Fibroblast of the aortic adventitia (primary cell): ENCODE measurements at regions not wholly inside any gene's neighbourhood (a gene's known extent, or its start where the extent isn't known, plus 50 kb on each side); places are given as distances from the start of the nearest gene placed in this dataset.

Source experiments
- DNase-seq: peaks from one replicate; pipeline ENCODE4 v3.0.0-alpha.2; 2010; ENCODE audit warnings: low read depth
- H3K4me3 ChIP-seq: 2 replicates; pipeline ENCODE4 v1.5.1; 2011; ENCODE audit warnings: low read depth, mild to moderate bottlenecking, control low read depth, low read length, moderate library complexity
- CTCF ChIP-seq: IDR thresholded peaks from 2 replicates; pipeline ENCODE4 v1.5.1; 2011; ENCODE audit warnings: mild to moderate bottlenecking, low read length, control low read depth, inconsistent platforms; ENCODE audit not compliant: insufficient read depth

- no peak for TF ChIP-seq CTCF
- DNase-seq = no peak
These were observed 96.1 kb upstream of the ARMC2 start for GRCh38 chr6:108751851-108752732.

DNA sequence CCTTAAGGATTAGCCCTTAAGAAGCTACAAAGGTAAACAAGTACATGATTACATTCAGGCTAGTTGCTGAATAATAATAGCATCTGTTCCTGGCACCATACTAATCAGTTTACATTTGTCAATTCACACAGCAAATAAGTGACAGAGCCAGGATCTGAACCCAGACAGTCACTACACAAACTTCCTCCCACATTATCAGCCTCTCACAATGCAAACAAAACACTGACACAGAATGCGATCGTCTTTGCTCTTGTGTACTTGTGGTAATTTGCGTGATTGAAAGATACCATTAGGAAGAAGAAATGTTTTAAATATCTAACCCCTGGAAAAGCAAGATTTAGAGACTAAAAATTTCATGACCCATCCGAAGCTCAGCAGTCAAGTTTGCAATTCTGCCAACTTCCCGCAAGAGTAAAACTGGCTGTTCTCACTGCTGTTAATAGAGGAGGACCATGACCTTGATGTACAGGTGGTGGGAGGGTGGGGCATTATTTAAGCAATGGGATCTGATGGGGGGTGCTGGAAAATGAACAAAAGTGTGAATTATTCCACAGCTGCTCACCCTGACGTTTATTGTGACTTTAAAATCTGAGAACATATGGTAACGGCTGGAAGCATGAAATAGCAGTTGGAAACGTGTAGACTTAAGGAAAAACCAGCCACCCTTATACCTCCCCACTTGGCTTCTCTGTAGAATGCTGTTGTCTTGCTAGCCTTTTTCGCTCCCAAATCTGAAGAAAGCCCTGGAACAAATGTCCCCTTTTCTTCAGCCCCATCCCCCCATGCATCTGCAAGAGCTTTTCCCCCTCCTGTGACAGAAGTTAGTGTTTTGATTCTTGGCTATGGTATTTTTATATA is 95.3 kb upstream of the ARMC2 start:
- no peak for DNase-seq
- no peak for TF ChIP-seq CTCF
- no peak overlapping the region for H3K4me3 ChIP-seq

More at GRCh38 chr6:108751851-108752732, 96.1 kb upstream of the ARMC2 start:
- no peak overlapping the region for H3K4me3 ChIP-seq

GRCh38 chr6:108755257-108756240 is 92.7 kb upstream of the ARMC2 start:
- no peak for TF ChIP-seq CTCF
- peak overlapping the region; percentile 22 for H3K4me3 ChIP-seq
- peak; percentile 92 for DNase-seq

GRCh38 chr6:108757357-108757756 is 90.9 kb upstream of the ARMC2 start:
- no peak for TF ChIP-seq CTCF
- H3K4me3 ChIP-seq = no peak overlapping the region
- no peak for DNase-seq

DNA sequence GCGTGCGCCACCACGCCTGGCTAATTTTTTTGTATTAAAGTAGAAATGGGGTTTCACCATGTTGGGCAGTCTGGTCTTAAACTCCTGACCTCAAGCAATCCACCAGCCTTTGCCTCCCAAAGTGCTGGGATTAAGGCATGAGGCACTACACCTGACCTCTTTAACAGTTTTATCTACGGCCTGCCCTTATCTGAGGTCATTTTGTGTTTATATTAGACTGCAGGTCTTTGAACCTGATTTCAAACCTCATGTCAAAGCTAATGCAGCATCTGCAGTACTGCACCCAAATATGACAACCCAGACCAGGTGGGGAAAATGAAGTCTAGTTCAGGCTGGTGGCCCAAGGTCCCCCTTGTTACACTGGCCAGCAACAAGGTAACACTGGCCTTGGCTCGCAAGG is 89.3 kb upstream of the ARMC2 start:
- TF ChIP-seq CTCF = no peak
- no peak for DNase-seq
- H3K4me3 ChIP-seq = no peak overlapping the region
